OCI-LY7 (cell line): ENCODE measurements at regions not wholly inside any gene's neighbourhood (a gene's known extent, or its start where the extent isn't known, plus 50 kb on each side); places are given as distances from the start of the nearest gene placed in this dataset.

Experiments used
- CTCF ChIP-seq: fragments of 200-600 bp; sonication (generic); conservative IDR thresholded peaks from 2 replicates; pipeline ENCODE4 v1.5.1; 2014; ENCODE audit warnings: mild to moderate bottlenecking, antibody characterized with exemption, low read length, moderate library complexity, mixed read lengths
- EZH2phosphoT487 ChIP-seq: fragments of 200-600 bp; sonication (generic); IDR thresholded peaks from 2 replicates; pipeline ENCODE4 v1.6.1; 2018; ENCODE audit warnings: low read depth, borderline replicate concordance, mild to moderate bottlenecking, mixed run types, antibody characterized with exemption, low read length, moderate library complexity, mixed read lengths

- TF ChIP-seq CTCF (no peak), EZH2phosphoT487 (no peak)
These were observed 267.5 kb downstream of the IRF8 start for GRCh38 chr16:86166414-86166813.
